HG03108 (cell line): ENCODE measurements at regions not wholly inside any gene's neighbourhood (a gene's known extent, or its start where the extent isn't known, plus 50 kb on each side); places are given as distances from the start of the nearest gene placed in this dataset.
"Not testable (repeated sequence)": the region's sequence is repeated elsewhere in the genome, so short reads cannot be mapped to it uniquely, and the experiment has no call there.

Source experiments
- ATAC-seq: cut with Tn5 transposase; IDR thresholded peaks from one replicate; pipeline ENCODE4 v1.9.1; 2021; ENCODE audit warnings: moderate library complexity; ENCODE audit not compliant: unreplicated experiment

GRCh38 chr14:85042301-85042700 lies 487.6 kb upstream of the FLRT2 start:
- ATAC-seq, result no peak

DNA sequence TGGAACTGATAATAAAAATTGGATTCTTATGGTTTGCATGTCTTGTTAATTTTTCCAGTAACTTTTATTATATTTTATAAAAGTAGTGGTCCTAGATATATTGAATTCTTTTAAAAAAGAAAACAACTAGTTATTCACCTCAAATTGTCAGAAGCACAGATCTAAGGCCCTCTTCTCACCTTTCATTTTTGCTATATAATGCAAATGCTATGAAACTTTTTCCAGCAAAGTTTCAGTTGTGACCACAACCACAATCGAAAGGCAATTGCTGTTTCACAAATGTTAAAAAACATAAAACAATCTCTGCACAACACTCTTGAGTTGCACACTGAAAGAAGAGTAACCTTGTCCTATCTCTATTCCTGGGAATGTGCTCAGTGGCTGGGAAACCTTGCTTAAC lies 479.8 kb upstream of the FLRT2 start:
- ATAC-seq, result no peak

GRCh38 chr14:85052646-85053045 lies 477.3 kb upstream of the FLRT2 start:
- no peak for ATAC-seq

DNA sequence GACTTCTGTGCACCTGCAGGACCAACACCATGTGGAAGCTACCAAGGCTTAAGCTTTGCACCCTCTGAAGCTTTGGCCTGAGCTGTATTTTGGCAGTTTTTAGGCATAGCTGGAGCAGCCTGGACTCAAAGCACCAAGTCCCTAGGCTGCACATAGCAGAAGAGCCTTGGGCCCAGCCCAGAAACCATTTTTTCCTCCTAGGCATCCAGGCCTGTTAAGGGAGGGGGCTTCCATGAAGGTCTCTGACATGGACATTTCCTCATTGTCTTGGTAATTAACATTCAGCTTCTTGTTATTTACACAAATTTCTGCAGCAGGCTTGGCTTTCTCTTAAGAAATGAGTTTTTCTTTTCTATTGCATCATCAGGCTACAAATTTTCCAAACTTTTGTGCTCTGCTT lies 475.8 kb upstream of the FLRT2 start:
- no peak for ATAC-seq

DNA sequence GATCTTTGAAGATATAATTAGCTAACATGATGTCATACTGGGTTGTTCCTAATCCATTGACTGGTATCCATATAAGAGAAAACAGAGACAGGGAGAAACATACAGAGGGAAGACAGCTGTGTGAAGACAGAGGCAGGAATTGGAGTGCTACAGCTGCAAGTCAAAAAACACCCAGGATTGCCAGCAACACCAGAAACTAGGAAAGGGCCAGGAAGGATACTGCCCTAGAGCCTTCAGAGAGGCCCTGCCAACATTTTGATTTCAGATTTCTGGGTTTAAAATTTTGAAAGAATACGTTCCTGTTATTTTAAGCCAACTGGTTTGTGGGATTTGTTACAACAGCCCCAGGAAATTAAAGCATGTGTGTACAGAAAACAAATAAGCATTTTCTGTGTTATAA lies 473.7 kb upstream of the FLRT2 start:
- no peak for ATAC-seq

DNA sequence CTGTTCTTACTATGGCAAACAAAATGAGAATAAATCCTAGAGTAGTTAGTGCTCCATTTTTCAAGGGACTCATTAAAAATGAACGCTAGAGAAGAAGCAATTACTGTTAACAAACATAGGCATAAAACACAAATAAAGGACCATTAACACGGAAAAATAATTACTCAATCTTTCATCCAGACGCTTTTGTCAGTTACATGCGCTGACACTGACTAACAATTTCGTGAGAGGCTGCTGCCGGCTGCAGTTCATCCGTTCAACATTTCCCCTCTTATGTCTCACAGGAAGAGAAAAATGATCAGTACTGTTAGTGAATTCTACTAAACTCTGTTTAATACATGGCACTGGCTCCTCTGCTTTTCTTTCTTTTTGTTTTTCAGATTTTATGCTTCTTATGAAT lies 472.7 kb upstream of the FLRT2 start:
- no peak for ATAC-seq

DNA sequence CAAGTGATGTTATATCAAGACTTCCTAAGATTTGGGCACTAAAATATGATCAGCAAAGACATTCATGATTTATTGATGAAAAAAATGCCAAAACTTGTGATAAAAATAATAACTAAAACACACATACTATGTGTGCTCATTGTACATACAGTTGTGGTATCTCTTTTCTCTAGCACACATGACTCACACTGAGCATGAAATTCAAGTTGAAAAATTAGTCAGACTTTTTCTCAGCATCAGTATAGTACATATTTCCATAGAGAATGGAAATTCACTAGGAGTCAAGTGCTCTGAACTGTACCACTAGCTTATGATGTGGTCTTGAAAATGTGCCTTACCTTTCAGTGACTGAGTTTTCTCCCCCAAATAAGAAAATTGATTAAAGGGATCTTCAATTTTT lies 471.8 kb upstream of the FLRT2 start:
- ATAC-seq, result no peak

DNA sequence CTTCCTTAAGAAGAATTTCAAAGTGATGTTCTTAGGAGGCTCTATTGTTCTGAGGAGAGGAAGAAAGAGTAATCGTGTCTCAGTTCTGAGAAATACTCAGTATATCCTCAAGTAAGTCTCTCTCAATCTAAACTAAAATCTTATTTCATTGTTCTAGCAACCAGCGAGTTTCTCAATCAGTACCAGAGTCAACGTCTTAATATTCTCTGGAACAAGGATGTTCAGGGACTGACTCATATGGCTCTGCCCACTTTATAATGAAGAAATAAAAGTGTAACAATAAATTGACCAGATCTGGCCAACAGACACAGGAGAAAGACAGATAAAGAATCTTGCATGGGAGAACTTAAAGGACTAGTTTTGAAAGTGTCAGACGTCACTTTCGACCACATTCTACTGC lies 469.8 kb upstream of the FLRT2 start:
- no peak for ATAC-seq

DNA sequence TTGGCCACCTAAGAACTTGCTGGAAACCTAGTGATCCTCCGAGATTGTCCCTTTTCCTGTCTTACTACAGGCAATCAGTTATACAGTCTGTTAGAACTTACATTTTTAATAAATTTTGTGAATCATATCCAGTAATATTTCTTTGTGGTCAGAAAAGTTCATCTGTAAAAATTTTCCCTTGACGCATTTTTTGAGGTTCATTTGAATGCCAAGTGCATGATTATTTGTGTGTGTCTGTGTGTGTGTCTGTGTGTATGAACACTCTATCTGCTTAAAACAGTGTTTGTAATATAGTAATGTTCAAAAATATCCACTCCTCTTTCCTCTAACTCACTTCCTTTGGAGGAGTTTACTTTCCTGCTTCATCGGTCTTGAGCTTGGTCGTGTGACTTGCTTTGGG lies 468.7 kb upstream of the FLRT2 start:
- ATAC-seq, result no peak

- no peak for ATAC-seq
These were observed 466.2 kb upstream of the FLRT2 start for GRCh38 chr14:85063747-85064146.

- no peak for ATAC-seq
These were observed 458.5 kb upstream of the FLRT2 start for GRCh38 chr14:85071447-85071846.

GRCh38 chr14:85074955-85075354 lies 455.0 kb upstream of the FLRT2 start:
- ATAC-seq, result no peak

GRCh38 chr14:85075694-85076476 lies 454.1 kb upstream of the FLRT2 start:
- ATAC-seq, result no peak

DNA sequence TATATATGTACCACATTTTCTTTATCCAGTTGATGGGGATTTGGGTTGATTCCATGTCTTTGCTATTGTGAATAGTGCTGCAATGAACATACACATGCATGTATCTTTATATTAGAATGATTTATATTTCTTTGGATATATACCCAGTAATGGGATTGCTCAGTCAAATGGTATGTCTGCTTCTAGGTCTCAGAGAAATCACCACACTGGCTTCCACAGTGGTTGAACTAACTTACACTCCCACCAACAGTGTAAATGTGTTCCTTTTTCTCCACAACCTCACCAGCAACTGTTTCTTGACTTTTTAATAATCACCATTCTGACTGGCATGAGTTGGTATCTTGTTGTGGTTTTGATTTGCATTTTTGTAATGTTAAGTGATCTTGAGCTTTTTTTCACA lies 452.2 kb upstream of the FLRT2 start:
- not testable (repeated sequence) for ATAC-seq

- ATAC-seq, result no peak
These were observed 449.9 kb upstream of the FLRT2 start for GRCh38 chr14:85079842-85080730.

- ATAC-seq, result no peak
These were observed 445.6 kb upstream of the FLRT2 start for GRCh38 chr14:85084344-85084743.

DNA sequence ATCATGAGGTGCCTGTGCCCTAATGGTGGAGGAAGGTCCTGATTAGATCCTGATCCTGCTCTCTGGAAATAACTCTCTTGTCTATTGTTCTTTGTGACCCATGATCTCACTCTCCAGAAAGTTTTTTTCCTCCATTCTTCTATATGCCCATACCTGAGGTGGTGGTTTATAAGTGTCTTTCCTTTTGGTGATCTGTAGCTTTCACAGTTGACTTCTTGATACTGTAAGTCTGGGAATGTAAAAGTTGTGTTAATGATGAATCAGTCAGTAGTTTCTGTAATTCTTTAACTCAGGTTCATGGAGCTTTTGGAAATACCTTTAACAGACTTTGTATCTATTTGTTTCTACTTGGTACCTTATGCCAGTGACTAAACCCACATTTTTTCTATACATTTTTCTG lies 444.0 kb upstream of the FLRT2 start:
- ATAC-seq, result no peak

DNA sequence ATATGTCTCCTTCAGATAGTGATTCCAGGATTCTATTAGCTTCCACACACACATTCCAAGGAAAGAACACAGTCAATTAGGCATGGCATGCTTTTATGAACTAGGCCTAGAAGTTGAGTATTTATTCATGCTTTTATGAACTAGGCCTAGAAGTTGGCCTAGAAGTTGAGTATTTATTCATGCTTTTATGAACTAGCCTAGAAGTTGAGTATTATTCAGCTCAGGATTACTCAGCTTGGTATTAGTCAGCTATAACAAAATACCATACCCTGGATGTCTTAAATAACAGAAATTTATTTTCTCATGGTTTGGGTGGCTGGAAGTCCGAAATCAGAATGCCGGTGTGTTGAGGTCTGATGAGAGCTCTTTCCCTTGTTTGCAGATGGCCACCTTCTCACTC lies 442.7 kb upstream of the FLRT2 start:
- no peak for ATAC-seq

DNA sequence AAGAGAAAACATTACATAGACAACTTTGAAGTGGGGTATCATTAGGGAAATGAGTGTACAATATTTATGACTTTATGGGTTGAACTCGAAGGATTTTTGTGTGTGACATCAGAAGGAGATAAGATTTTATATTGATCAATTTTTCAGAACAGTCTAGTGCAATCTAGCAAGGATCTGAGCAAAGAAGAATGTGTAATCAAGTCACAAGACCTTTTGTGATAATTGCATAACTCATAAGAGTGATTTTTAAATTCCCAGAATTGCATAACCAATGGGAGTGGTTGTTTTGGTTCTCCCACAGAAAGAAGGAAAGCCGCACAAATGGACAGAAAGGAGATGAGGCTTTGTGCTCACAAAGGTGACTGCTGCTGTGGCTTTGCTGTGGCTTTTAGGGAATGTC lies 441.8 kb upstream of the FLRT2 start:
- no peak for ATAC-seq

DNA sequence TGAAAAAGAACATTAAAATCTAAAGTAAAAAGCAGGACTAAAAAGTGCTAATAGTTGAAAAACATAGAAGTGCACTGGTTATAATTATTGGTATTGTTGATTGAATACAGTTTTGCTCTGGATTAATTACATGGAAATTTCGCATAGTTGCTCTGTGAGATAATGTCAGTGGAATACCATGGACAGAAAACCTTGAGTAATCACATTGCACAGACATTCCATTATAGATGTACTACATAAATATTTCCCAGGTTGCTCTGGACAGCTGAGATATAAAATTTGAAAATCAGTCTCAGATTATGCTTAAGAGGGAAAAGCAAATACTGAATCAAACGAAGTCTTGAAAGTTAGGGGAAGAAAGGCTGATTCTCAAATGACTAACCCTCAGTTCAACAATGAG lies 439.3 kb upstream of the FLRT2 start:
- ATAC-seq, result no peak

DNA sequence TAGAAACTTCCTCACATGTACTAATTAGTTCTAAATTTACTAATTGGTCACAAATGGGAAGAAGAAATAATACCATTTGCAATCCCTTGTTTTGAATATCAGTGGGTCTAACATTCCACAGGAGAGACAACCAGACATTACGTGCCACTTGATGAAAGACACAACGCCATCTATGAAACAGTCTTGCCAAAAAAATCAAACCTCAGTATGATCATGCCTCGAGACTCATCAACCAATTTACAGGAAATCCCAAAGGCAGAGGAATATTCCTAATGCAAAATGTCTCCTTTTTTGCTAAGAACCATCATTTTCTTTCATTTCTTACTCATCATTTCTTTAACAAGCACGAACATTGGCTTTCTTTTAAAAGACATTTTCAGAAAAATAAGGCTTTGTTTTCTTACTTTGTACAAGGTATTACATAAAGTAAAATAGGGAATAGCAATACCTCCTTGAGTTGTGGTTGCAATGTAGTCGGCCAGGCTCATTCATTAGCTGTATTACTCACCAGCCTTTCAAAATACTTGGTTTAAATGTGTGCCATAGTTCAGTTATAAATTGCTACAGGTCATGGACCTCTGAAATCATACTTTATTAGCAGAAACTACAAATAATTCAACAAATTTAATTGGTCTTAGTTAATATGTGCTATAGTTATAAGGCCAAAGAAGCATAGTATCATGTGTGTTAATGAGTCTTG lies 436.2 kb upstream of the FLRT2 start:
- ATAC-seq, result no peak

DNA sequence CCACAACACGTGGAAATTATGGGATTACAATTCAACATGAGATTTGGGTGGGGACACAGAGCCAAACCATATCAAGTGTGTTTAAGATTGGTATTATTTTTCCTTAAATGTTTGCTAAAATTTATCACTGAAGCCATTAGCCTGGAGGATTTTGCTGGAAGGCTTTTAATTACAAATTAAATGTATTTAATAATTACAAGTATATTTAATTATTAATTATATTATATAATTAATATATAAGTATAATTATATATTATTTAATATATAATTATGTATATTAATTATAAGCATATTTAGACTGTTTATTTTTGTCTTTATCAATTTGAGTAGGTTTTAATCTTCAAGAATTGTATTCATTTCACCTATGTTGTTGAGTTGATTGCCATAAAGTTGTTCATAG lies 427.4 kb upstream of the FLRT2 start:
- ATAC-seq, result no peak
